Esophagus muscularis mucosa (tissue), 4 donors: ENCODE measurements at regions not wholly inside any gene's neighbourhood (a gene's known extent, or its start where the extent isn't known, plus 50 kb on each side); places are given as distances from the start of the nearest gene placed in this dataset.

Experiments
- DNase-seq: peaks from one replicate; pipeline ENCODE4 v3.0.0-alpha.2; 2017; ENCODE audit errors: extremely low spot score
- H3K27ac ChIP-seq, 4 donors: fragments of 200-600 bp; sonication (generic); replicated peaks in 1 of 4; 1 replicate in 3 of 4; 2 replicates in 1 of 4; pipeline ENCODE4 v1.5.1; 2016 to 2019; ENCODE audit warnings: mild to moderate bottlenecking in 1 of 4
- H3K27me3 ChIP-seq, 4 donors: fragments of 200-600 bp; sonication (generic); one replicate each; pipeline versions ENCODE4 v1.5.1 to v1.6.0; 2016 to 2019
- H3K36me3 ChIP-seq, 4 donors: fragments of 200-600 bp; sonication (generic); one replicate each; pipeline ENCODE4 v1.5.1; 2016 to 2019
- H3K4me1 ChIP-seq, 4 donors: fragments of 200-600 bp; sonication (generic); one replicate each; pipeline ENCODE4 v1.5.1; 2016 to 2019
- H3K4me3 ChIP-seq, 4 donors: fragments of 200-600 bp; sonication (generic); 1 replicate in 2 of 4; 2 replicates in 2 of 4; pipeline ENCODE4 v1.5.1; 2016 to 2019; ENCODE audit warnings: mild to moderate bottlenecking in 4 of 4, moderate library complexity in 1 of 4
- H3K9me3 ChIP-seq, 4 donors: fragments of 200-600 bp; sonication (generic); 1 replicate in 3 of 4; 2 replicates in 1 of 4; pipeline ENCODE4 v1.5.1; 2016 to 2019
- CTCF ChIP-seq, 3 experiments: fragments of 200-600 bp in 2 of 3; fragments of 450-650 bp in 1 of 3; sonication (generic) in 2 of 3; IDR thresholded peaks; one replicate each; pipeline ENCODE4 v1.5.1; 2017 to 2019; ENCODE audit warnings: antibody characterized with exemption in 3 of 3, mild to moderate bottlenecking in 2 of 3, moderate library complexity in 1 of 3
- EP300 ChIP-seq: sonication (generic); formaldehyde crosslinking; IDR thresholded peaks from one replicate; pipeline ENCODE4 v1.6.1; 2017; ENCODE audit warnings: antibody characterized with exemption
- POLR2A ChIP-seq: fragments of 450-650 bp; IDR thresholded peaks from one replicate; pipeline ENCODE4 v1.6.1; 2017; ENCODE audit warnings: antibody characterized with exemption, moderate library complexity, mild to moderate bottlenecking, low read depth
- POLR2AphosphoS5 ChIP-seq, 2 donors: sonication (generic); formaldehyde crosslinking; IDR thresholded peaks; one replicate each; pipeline ENCODE4 v1.6.1; 2017; ENCODE audit warnings: antibody characterized with exemption in 2 of 2
- whole genome bisulfite sequencing: methylation state at CpG from one replicate; pipeline ENCODE4 v1.1.5; 2018; 5-methylcytosine and 5-hydroxymethylcytosine counted together
- intact Hi-C: fragments of 100-400 bp; cut with DNase I; formaldehyde crosslinking; loops from one replicate; pipeline ENCODE4 v1.15.1; 2023

GRCh38 chr1:177796561-177796960 is 173.3 kb downstream of the SEC16B start:
- H3K4me3 ChIP-seq: no peak overlapping the region
- H3K27me3 ChIP-seq: no peaks in the 10 kb centered on the region
- no peak for DNase-seq
- 94% methylated on average over 2 of the region's 2 CpGs for WGBS
- no peak overlapping the region for H3K27ac ChIP-seq
- no peaks in the 10 kb centered on the region for H3K4me1 ChIP-seq
- no peaks in the 10 kb centered on the region for H3K9me3 ChIP-seq
- H3K36me3 ChIP-seq: no peaks in the 10 kb centered on the region
- TF ChIP-seq POLR2A: no peak
- no peak for TF ChIP-seq EP300
- no peak for TF ChIP-seq POLR2AphosphoS5 (IDR thresholded peaks at IDR 0.05)
- no peak for TF ChIP-seq CTCF (IDR thresholded peaks at IDR 0.05)
- intact Hi-C loops: no loop called here

- WGBS: 37% methylated on average over 3 of the region's 3 CpGs
- H3K9me3 ChIP-seq: no peaks in the 10 kb centered on the region
- H3K36me3 ChIP-seq: no peaks in the 10 kb centered on the region
- intact Hi-C loops: no loop called here
- no peak for TF ChIP-seq POLR2AphosphoS5 (IDR thresholded peaks at IDR 0.05)
- no peak for TF ChIP-seq EP300
- no peak for TF ChIP-seq POLR2A
- TF ChIP-seq CTCF (IDR thresholded peaks at IDR 0.05): no peak
- peaks cover 0 to 6% (median 0%) of the 10 kb centered on the region in 4 donors for H3K27me3 ChIP-seq
- no peak for DNase-seq
- H3K27ac ChIP-seq: no peak overlapping the region
- no peaks in the 10 kb centered on the region for H3K4me1 ChIP-seq
- no peak overlapping the region for H3K4me3 ChIP-seq
Observed at GRCh38 chr1:177794376-177794991, 175.4 kb downstream of the SEC16B start.

GRCh38 chr1:177793900-177794299 is 176.0 kb downstream of the SEC16B start:
- Histone ChIP-seq H3K9me3 (no peaks in the 10 kb centered on the region), H3K27me3 (peaks cover 0 to 6% (median 0%) of the 10 kb centered on the region in 4 donors), H3K27ac (no peak overlapping the region), H3K4me3 (no peak overlapping the region), H3K36me3 (no peaks in the 10 kb centered on the region), H3K4me1 (no peaks in the 10 kb centered on the region)
- no peak for DNase-seq
- intact Hi-C loops: no loop called here
- 20% methylated on average over 1 of the region's 1 CpG for WGBS
- TF ChIP-seq POLR2AphosphoS5 (IDR thresholded peaks at IDR 0.05): no peak
- TF ChIP-seq CTCF (IDR thresholded peaks at IDR 0.05): no peak
- TF ChIP-seq POLR2A: no peak
- TF ChIP-seq EP300: no peak

- Histone ChIP-seq H3K9me3 (no peaks in the 10 kb centered on the region), H3K4me1 (no peaks in the 10 kb centered on the region), H3K4me3 (no peak overlapping the region), H3K27ac (no peak overlapping the region), H3K27me3 (peaks cover 0 to 6% (median 0%) of the 10 kb centered on the region in 4 donors), H3K36me3 (no peaks in the 10 kb centered on the region)
- no peak for DNase-seq
- intact Hi-C loops: no loop called here
- TF ChIP-seq CTCF (IDR thresholded peaks at IDR 0.05) (no peak), POLR2A (no peak), POLR2AphosphoS5 (IDR thresholded peaks at IDR 0.05) (no peak), EP300 (no peak)
Observed at GRCh38 chr1:177790566-177790965, 179.3 kb downstream of the SEC16B start.

GRCh38 chr1:177789956-177790355 is 179.9 kb downstream of the SEC16B start:
- Histone ChIP-seq H3K4me3 (no peak overlapping the region), H3K36me3 (no peaks in the 10 kb centered on the region), H3K27ac (no peak overlapping the region), H3K9me3 (no peaks in the 10 kb centered on the region), H3K4me1 (no peaks in the 10 kb centered on the region), H3K27me3 (peaks cover 0 to 6% (median 0%) of the 10 kb centered on the region in 4 donors)
- TF ChIP-seq EP300 (no peak), POLR2AphosphoS5 (IDR thresholded peaks at IDR 0.05) (no peak), POLR2A (no peak), CTCF (IDR thresholded peaks at IDR 0.05) (no peak)
- intact Hi-C loops: loop anchor here (10.0 kb wide), 1 partner anchor 155 kb away; no protein-coding TSS in a partner anchor
- 91% methylated on average over 3 of the region's 3 CpGs for WGBS
- DNase-seq: no peak
